ENCODE measurements at regions not wholly inside any gene's neighbourhood (a gene's known extent, or its start where the extent isn't known, plus 50 kb on each side); places are given as distances from the start of the nearest gene placed in this dataset.

- Histone ChIP-seq H3K9me3 (ENCODE audit: severe bottlenecking) (no peaks in the 10 kb centered on the region), H3K27me3 (ENCODE audit: insufficient read depth, low read depth, severe bottlenecking) (no peaks in the 10 kb centered on the region), H3K4me3 (ENCODE audit: low read depth, low read length) (no peak overlapping the region), H3K36me3 (no peaks in the 10 kb centered on the region), H3K27ac (no peak overlapping the region)
- TF ChIP-seq, protein P1, sequence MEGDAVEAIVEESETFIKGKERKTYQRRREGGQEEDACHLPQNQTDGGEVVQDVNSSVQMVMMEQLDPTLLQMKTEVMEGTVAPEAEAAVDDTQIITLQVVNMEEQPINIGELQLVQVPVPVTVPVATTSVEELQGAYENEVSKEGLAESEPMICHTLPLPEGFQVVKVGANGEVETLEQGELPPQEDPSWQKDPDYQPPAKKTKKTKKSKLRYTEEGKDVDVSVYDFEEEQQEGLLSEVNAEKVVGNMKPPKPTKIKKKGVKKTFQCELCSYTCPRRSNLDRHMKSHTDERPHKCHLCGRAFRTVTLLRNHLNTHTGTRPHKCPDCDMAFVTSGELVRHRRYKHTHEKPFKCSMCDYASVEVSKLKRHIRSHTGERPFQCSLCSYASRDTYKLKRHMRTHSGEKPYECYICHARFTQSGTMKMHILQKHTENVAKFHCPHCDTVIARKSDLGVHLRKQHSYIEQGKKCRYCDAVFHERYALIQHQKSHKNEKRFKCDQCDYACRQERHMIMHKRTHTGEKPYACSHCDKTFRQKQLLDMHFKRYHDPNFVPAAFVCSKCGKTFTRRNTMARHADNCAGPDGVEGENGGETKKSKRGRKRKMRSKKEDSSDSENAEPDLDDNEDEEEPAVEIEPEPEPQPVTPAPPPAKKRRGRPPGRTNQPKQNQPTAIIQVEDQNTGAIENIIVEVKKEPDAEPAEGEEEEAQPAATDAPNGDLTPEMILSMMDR (IDR thresholded peaks at IDR 0.05; ENCODE audit: low read depth, low read length) = no peak
- no peak for DNase-seq
These were observed 79.6 kb upstream of the GCFC2 start for GRCh38 chr2:75790121-75790813.

- no peaks in the 10 kb centered on the region for H3K9me3 ChIP-seq (ENCODE audit: severe bottlenecking)
These were observed 78.2 kb upstream of the GCFC2 start for GRCh38 chr2:75788902-75789301.

DNA sequence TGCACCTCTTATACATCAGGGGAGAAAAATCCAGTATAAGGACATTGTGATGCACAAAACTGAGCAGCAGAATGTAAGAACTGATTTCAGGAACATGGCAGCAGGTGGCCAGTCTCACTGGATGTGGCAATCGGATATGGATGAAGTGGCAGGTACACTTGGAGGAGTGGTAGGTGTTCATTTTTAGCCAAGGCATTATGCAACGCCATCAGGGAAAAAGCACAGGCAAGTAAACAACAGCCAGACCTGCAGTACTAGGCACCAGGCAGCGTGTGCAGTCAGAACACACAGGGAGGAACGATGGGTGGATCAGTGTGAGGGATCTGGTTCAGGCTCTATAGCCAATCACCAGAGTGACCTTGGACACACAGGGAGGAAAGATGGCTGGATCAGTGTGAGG is 77.4 kb upstream of the GCFC2 start:
- no peaks in the 10 kb centered on the region for H3K9me3 ChIP-seq (ENCODE audit: severe bottlenecking)
- H3K36me3 ChIP-seq = no peaks in the 10 kb centered on the region
- TF ChIP-seq, protein P1 (IDR thresholded peaks at IDR 0.05; ENCODE audit: low read depth, low read length) = no peak
- H3K4me3 ChIP-seq (ENCODE audit: low read depth, low read length) = no peak overlapping the region
- no peak for DNase-seq
- H3K27ac ChIP-seq = no peak overlapping the region
- no peaks in the 10 kb centered on the region for H3K27me3 ChIP-seq (ENCODE audit: insufficient read depth, low read depth, severe bottlenecking)

More at GRCh38 chr2:75788902-75789301, 78.2 kb upstream of the GCFC2 start:
- Histone ChIP-seq H3K27ac (no peak overlapping the region), H3K36me3 (no peaks in the 10 kb centered on the region), H3K4me3 (ENCODE audit: low read depth, low read length) (no peak overlapping the region), H3K27me3 (ENCODE audit: insufficient read depth, low read depth, severe bottlenecking) (no peaks in the 10 kb centered on the region)
- TF ChIP-seq, protein P1 (IDR thresholded peaks at IDR 0.05; ENCODE audit: low read depth, low read length) = no peak
- no peak for DNase-seq

- no peaks in the 10 kb centered on the region for H3K27me3 ChIP-seq (ENCODE audit: insufficient read depth, low read depth, severe bottlenecking)
These were observed 76.9 kb upstream of the GCFC2 start for GRCh38 chr2:75787532-75788132.

DNA sequence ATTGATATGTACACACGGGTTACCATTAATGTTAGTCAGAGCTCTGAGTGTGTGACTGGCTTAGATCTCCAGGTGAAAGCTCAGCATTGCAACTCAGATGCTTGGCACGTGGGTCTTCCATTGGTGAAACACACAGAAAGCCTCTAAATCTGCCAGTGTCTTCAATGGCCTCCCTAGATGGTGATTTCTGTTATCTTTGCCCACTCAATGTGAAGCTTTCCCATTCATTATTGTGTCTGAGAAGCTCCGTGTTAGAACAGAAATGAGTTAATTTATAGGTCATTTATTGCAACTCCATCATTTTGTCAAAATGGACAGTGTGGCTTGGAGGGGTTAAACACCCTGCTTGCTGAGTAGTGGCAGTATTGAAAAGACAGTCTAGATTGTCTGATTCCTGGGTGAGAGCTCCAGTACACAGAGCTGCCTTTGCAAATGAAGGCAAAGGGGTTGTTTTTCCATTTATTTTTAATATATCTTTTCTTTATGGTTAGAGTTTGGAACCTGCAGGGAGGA is 64.7 kb upstream of the GCFC2 start:
- Histone ChIP-seq H3K9me3 (ENCODE audit: severe bottlenecking) (peaks cover 4% of the 10 kb centered on the region), H3K36me3 (no peaks in the 10 kb centered on the region), H3K4me3 (ENCODE audit: low read depth, low read length) (no peak overlapping the region), H3K27me3 (ENCODE audit: insufficient read depth, low read depth, severe bottlenecking) (no peaks in the 10 kb centered on the region), H3K27ac (no peak overlapping the region)
- no peak for DNase-seq
- TF ChIP-seq, protein P1 (IDR thresholded peaks at IDR 0.05; ENCODE audit: low read depth, low read length) = no peak

More at GRCh38 chr2:75787532-75788132, 76.9 kb upstream of the GCFC2 start:
- TF ChIP-seq, protein P1 (IDR thresholded peaks at IDR 0.05; ENCODE audit: low read depth, low read length) = no peak
- no peak for DNase-seq
- Histone ChIP-seq H3K9me3 (ENCODE audit: severe bottlenecking) (no peaks in the 10 kb centered on the region), H3K4me3 (ENCODE audit: low read depth, low read length) (no peak overlapping the region), H3K27ac (no peak overlapping the region), H3K36me3 (no peaks in the 10 kb centered on the region)
